ENCODE measurements at regions not wholly inside any gene's neighbourhood (a gene's known extent, or its start where the extent isn't known, plus 50 kb on each side); places are given as distances from the start of the nearest gene placed in this dataset.

GRCh38 chr3:118231578-118231977, 803.1 kb downstream of the IGSF11 start:
- TF ChIP-seq, protein P1, sequence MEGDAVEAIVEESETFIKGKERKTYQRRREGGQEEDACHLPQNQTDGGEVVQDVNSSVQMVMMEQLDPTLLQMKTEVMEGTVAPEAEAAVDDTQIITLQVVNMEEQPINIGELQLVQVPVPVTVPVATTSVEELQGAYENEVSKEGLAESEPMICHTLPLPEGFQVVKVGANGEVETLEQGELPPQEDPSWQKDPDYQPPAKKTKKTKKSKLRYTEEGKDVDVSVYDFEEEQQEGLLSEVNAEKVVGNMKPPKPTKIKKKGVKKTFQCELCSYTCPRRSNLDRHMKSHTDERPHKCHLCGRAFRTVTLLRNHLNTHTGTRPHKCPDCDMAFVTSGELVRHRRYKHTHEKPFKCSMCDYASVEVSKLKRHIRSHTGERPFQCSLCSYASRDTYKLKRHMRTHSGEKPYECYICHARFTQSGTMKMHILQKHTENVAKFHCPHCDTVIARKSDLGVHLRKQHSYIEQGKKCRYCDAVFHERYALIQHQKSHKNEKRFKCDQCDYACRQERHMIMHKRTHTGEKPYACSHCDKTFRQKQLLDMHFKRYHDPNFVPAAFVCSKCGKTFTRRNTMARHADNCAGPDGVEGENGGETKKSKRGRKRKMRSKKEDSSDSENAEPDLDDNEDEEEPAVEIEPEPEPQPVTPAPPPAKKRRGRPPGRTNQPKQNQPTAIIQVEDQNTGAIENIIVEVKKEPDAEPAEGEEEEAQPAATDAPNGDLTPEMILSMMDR (conservative IDR thresholded peaks at IDR 0.05; ENCODE audit: low read depth in 2 of 2): no peak
- TF ChIP-seq EZH2 (IDR thresholded peaks at IDR 0.05; ENCODE audit: low read depth, unreplicated experiment): no peak
- no peak for TF ChIP-seq ZNF462 (CRISPR knock-in tag; IDR thresholded peaks at IDR 0.05)
- no peak for TF ChIP-seq POLR2AphosphoS5 (IDR thresholded peaks at IDR 0.05; ENCODE audit: low read depth)
- TF ChIP-seq JUNB (IDR thresholded peaks at IDR 0.05; ENCODE audit: unreplicated experiment): no peak
- TF ChIP-seq STAT1 (IDR thresholded peaks at IDR 0.05; ENCODE audit: unreplicated experiment): no peak
- no peak for TF ChIP-seq EZH2phosphoT487 (IDR thresholded peaks at IDR 0.05; ENCODE audit: unreplicated experiment)
- TF ChIP-seq, protein P2, sequence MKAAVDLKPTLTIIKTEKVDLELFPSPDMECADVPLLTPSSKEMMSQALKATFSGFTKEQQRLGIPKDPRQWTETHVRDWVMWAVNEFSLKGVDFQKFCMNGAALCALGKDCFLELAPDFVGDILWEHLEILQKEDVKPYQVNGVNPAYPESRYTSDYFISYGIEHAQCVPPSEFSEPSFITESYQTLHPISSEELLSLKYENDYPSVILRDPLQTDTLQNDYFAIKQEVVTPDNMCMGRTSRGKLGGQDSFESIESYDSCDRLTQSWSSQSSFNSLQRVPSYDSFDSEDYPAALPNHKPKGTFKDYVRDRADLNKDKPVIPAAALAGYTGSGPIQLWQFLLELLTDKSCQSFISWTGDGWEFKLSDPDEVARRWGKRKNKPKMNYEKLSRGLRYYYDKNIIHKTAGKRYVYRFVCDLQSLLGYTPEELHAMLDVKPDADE (IDR thresholded peaks at IDR 0.05): no peak
- TF ChIP-seq, protein P3, sequence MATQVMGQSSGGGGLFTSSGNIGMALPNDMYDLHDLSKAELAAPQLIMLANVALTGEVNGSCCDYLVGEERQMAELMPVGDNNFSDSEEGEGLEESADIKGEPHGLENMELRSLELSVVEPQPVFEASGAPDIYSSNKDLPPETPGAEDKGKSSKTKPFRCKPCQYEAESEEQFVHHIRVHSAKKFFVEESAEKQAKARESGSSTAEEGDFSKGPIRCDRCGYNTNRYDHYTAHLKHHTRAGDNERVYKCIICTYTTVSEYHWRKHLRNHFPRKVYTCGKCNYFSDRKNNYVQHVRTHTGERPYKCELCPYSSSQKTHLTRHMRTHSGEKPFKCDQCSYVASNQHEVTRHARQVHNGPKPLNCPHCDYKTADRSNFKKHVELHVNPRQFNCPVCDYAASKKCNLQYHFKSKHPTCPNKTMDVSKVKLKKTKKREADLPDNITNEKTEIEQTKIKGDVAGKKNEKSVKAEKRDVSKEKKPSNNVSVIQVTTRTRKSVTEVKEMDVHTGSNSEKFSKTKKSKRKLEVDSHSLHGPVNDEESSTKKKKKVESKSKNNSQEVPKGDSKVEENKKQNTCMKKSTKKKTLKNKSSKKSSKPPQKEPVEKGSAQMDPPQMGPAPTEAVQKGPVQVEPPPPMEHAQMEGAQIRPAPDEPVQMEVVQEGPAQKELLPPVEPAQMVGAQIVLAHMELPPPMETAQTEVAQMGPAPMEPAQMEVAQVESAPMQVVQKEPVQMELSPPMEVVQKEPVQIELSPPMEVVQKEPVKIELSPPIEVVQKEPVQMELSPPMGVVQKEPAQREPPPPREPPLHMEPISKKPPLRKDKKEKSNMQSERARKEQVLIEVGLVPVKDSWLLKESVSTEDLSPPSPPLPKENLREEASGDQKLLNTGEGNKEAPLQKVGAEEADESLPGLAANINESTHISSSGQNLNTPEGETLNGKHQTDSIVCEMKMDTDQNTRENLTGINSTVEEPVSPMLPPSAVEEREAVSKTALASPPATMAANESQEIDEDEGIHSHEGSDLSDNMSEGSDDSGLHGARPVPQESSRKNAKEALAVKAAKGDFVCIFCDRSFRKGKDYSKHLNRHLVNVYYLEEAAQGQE (IDR thresholded peaks at IDR 0.05; ENCODE audit: unreplicated experiment): no peak
- TF ChIP-seq CREB1 (CRISPR knock-in tag; IDR thresholded peaks at IDR 0.05; ENCODE audit: low read depth): no peak
- TF ChIP-seq ZNF331 (CRISPR knock-in tag; IDR thresholded peaks at IDR 0.05; ENCODE audit: low read depth): no peak

Measured in GM23338 (cell line).